A673 (cell line): ENCODE measurements at regions not wholly inside any gene's neighbourhood (a gene's known extent, or its start where the extent isn't known, plus 50 kb on each side); places are given as distances from the start of the nearest gene placed in this dataset.
"Not testable (repeated sequence)": the region's sequence is repeated elsewhere in the genome, so short reads cannot be mapped to it uniquely, and the experiment has no call there.

Source experiments
- BruUV-seq: library from RNA; stranded (reverse); fragments of 400-500 nt; replicated peaks from 2 replicates; lab custom pipeline; 2021; lab: Mats Ljungman, UMichigan
- CTCF ChIA-PET: fragments of 300-600 bp; sonication (Branson Sonifier 250); formaldehyde crosslinking; loops from one replicate; lab custom pipeline; 2022; ENCODE audit warnings: antibody characterized with exemption; lab: Charles Lee
- POLR2A ChIA-PET: fragments of 300-600 bp; sonication (Branson Sonifier 250); formaldehyde crosslinking; loops from one replicate; lab custom pipeline; 2022; ENCODE audit warnings: antibody characterized with exemption; ENCODE audit not compliant: low non-redundant PET; lab: Charles Lee
- DNase-seq: peaks from one replicate; pipeline ENCODE4 v3.0.0-alpha.2; 2015; ENCODE audit warnings: low spot score
- H3K27ac ChIP-seq: fragments of 200-600 bp; sonication (generic); 2 replicates; pipeline ENCODE4 v1.5.1; 2016; ENCODE audit warnings: mixed run types, low read depth, mild to moderate bottlenecking, mixed read lengths, antibody characterized with exemption, low read length; ENCODE audit not compliant: poor library complexity, severe bottlenecking
- H3K27me3 ChIP-seq: fragments of 200-600 bp; sonication (generic); replicated peaks from 2 replicates; pipeline ENCODE4 v1.6.1; 2017; ENCODE audit warnings: mixed run types, low read depth, mild to moderate bottlenecking, mixed read lengths, antibody characterized with exemption, low read length; ENCODE audit not compliant: insufficient read depth, poor library complexity
- H3K36me3 ChIP-seq: fragments of 200-600 bp; sonication (generic); 2 replicates; pipeline ENCODE4 v1.6.1; 2016; ENCODE audit warnings: mixed run types, mild to moderate bottlenecking, mixed read lengths, antibody characterized with exemption, low read length; ENCODE audit not compliant: insufficient read depth, poor library complexity, severe bottlenecking
- H3K4me1 ChIP-seq: fragments of 200-600 bp; sonication (generic); 2 replicates; pipeline ENCODE4 v1.6.1; 2017; ENCODE audit warnings: mixed run types, mild to moderate bottlenecking, mixed read lengths, antibody characterized with exemption, low read length; ENCODE audit not compliant: insufficient read depth, poor library complexity, severe bottlenecking
- H3K4me3 ChIP-seq: fragments of 200-600 bp; sonication (generic); 2 replicates; pipeline ENCODE4 v1.5.1; 2016; ENCODE audit warnings: low read depth, mixed run types, mild to moderate bottlenecking, mixed read lengths, low read length; ENCODE audit not compliant: poor library complexity, severe bottlenecking
- H3K9me3 ChIP-seq: fragments of 200-600 bp; sonication (generic); 2 replicates; pipeline ENCODE4 v1.6.1; 2016; ENCODE audit warnings: mixed run types, low read depth, mild to moderate bottlenecking, mixed read lengths, antibody characterized with exemption, low read length; ENCODE audit not compliant: poor library complexity, severe bottlenecking
- CTCF ChIP-seq: fragments of 300-800, 200-600 bp; sonication (generic); conservative IDR thresholded peaks from 2 replicates; pipeline ENCODE4 v1.5.1; 2017; ENCODE audit warnings: low read depth, mild to moderate bottlenecking, antibody characterized with exemption, low read length, moderate library complexity, mixed read lengths
- EZH2 ChIP-seq: fragments of 200-600 bp; sonication (generic); IDR thresholded peaks from 2 replicates; pipeline ENCODE4 v1.6.1; 2017; ENCODE audit warnings: borderline replicate concordance, low read depth, mild to moderate bottlenecking, mixed read lengths, antibody characterized with exemption, low read length; ENCODE audit not compliant: poor library complexity, severe bottlenecking
- intact Hi-C: fragments of 100-400 bp; cut with micrococcal nuclease; formaldehyde crosslinking; loops from one replicate; pipeline ENCODE4 v1.10.0; 2022; ENCODE audit not compliant: unreplicated experiment

GRCh38 chr11:81959341-81959740 lies 774.3 kb downstream of the FAM181B start:
- H3K9me3 ChIP-seq: no peaks in the 10 kb centered on the region
- intact Hi-C loops: no loop called here
- H3K4me1 ChIP-seq: peaks cover 13% of the 10 kb centered on the region
- BruUV-seq: no TSS peak
- no peak for DNase-seq
- POLR2A ChIA-PET: no interaction called here
- H3K4me3 ChIP-seq: no peak overlapping the region
- no peak overlapping the region for H3K27ac ChIP-seq
- H3K36me3 ChIP-seq: no peaks in the 10 kb centered on the region
- CTCF ChIA-PET: no interaction called here
- TF ChIP-seq EZH2: no peak
- no peak for TF ChIP-seq CTCF
- H3K27me3 ChIP-seq: no peaks in the 10 kb centered on the region

GRCh38 chr11:81954301-81954700 lies 779.4 kb downstream of the FAM181B start:
- H3K27ac ChIP-seq, DNase-seq, H3K27me3 ChIP-seq, H3K36me3 ChIP-seq, BruUV-seq, POLR2A ChIA-PET, H3K4me3 ChIP-seq, H3K9me3 ChIP-seq, H3K4me1 ChIP-seq, intact Hi-C loops: not testable (repeated sequence)
- CTCF ChIA-PET: interaction anchor here (0.7 kb wide), 1 partner anchor 246 kb away, joined by 11 read pairs; no protein-coding TSS in a partner anchor

DNA sequence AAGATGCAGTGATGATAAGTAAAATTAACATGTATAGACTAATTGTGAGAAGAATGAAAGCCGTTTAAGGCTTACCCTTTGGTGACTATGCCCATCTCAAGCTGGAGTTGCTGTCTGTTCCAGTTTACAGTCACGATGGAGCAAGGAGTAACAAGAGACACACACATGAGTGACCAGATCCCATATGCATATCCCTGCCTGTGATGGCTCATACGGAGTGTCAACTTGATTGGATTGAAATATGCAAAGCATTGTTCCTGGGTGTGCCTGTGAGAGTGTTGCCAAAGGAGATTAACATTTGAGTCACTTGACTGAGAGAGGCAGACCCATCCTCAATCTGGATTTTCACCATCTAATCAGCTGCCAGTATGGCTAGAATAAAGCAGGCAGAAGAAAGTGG lies 786.8 kb downstream of the FAM181B start:
- H3K9me3 ChIP-seq: no peaks in the 10 kb centered on the region
- no peak overlapping the region for H3K27ac ChIP-seq
- ChIA-PET CTCF (interaction anchor here (0.6 kb wide), 1 partner anchor 26 kb away, joined by 3 read pairs; no protein-coding TSS in a partner anchor), POLR2A (no interaction called here)
- DNase-seq: no peak
- no peaks in the 10 kb centered on the region for H3K27me3 ChIP-seq
- TF ChIP-seq CTCF (no peak), EZH2 (no peak)
- no TSS peak for BruUV-seq
- no peak overlapping the region for H3K4me3 ChIP-seq
- H3K4me1 ChIP-seq: no peaks in the 10 kb centered on the region
- H3K36me3 ChIP-seq: no peaks in the 10 kb centered on the region
- intact Hi-C loops: no loop called here

DNA sequence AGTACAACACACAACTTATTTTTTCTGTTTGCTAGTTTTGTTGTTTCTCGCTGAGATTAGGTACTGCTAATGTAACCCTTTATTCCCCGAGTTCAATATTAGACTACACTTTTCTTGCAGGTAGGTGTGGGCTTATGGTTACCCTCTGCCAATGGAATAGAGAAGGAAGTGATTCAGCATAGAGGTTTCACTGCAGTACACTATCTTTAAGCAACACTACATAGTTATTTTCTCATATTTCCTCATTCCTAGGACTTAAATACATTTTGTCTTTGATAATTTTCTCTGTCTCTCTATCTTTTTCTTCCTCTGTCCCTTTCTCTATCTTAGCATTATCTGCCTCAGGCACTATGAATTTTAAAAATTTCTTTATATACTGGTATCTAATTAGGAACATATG lies 791.0 kb downstream of the FAM181B start:
- Histone ChIP-seq H3K9me3 (no peaks in the 10 kb centered on the region), H3K4me1 (no peaks in the 10 kb centered on the region), H3K27me3 (no peaks in the 10 kb centered on the region), H3K27ac (no peak overlapping the region), H3K4me3 (no peak overlapping the region), H3K36me3 (no peaks in the 10 kb centered on the region)
- DNase-seq: no peak
- intact Hi-C loops: no loop called here
- POLR2A ChIA-PET: no interaction called here
- TF ChIP-seq EZH2: no peak
- TF ChIP-seq CTCF: no peak
- BruUV-seq: no TSS peak
- CTCF ChIA-PET: no interaction called here
